Superior temporal gyrus (tissue), 1 donor: ENCODE measurements at regions not wholly inside any gene's neighbourhood (a gene's known extent, or its start where the extent isn't known, plus 50 kb on each side); places are given as distances from the start of the nearest gene placed in this dataset.
"Not testable (repeated sequence)": the region's sequence is repeated elsewhere in the genome, so short reads cannot be mapped to it uniquely, and the experiment has no call there.

ENCODE experiments used
- DNase-seq: peaks from one replicate; pipeline ENCODE4 v3.0.0-alpha.2; 2016; ENCODE audit errors: extremely low spot score

DNA sequence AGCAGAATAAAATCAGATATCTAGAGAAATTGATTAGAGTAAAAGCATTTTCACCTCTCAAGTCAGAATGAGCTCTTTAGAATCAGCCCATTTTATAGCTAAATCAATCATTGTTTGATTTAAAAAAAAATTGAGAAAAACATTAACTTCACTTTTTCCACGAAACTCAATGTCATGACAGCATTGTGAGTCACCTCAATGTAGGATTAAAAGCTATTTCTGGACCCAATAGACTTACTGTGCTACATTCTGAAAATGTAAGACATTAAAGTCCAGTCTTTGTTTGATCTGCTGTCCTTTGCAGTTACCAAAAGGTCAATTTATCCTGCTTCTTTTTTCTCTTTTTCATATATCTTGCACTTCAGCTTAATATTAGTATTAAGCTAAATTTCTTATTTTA, 519.4 kb upstream of the ZNF337 start:
- DNase-seq = no peak

DNA sequence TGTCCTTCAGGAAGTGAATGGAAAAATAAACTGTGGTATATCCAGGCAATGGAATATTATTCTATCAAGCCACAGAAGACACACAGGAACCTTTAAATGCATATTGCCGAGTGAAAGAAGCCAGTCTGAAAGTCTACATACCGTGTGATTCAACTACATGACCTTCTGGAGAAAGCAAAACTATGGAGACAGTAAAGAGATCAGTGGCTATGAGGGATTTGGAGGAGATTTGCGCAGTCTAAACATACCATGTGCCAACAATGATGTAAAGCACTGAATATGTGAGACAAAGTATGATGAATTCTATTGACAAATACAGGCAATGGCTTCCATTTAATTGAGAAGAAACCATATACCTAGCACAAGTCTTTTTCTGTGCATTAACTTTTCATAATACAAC, 518.3 kb upstream of the ZNF337 start:
- no peak for DNase-seq

DNA sequence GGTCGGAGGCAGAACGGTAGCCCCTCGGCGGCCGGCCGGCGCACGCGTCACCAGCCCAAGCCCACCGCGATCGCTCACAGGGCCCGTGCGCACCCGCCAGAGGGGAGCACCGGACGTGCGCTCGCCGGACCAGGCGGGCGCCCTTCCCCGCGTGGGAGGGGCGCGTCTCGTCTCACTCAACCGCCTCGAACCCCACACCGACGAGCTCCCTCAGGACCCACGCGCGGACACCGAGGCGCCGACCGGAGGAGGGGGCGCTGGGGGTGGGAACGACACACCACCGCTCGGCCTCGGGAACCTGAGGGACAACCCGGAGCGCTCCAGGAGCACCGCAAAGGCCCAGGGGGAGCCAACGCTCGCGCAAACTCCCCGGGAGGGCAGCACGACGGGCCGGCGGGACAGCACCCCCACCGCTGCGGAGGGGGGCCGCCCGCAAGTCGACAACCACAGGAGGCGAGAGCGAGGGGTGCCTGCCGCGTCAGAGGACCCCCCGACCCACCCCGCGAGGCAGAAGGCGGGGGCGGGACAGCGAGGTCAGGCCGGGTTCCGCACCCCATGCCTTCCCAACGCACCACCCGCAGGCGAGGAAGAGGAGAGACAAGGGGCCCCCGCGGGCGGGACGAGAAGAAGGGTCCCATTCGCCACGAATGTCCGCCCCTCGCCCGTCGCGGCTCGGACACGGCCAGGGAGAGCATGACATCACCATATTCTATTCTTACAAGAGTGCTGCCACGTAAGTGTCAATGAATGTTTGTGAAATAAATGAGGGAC, 512.7 kb upstream of the ZNF337 start:
- DNase-seq = no peak

DNA sequence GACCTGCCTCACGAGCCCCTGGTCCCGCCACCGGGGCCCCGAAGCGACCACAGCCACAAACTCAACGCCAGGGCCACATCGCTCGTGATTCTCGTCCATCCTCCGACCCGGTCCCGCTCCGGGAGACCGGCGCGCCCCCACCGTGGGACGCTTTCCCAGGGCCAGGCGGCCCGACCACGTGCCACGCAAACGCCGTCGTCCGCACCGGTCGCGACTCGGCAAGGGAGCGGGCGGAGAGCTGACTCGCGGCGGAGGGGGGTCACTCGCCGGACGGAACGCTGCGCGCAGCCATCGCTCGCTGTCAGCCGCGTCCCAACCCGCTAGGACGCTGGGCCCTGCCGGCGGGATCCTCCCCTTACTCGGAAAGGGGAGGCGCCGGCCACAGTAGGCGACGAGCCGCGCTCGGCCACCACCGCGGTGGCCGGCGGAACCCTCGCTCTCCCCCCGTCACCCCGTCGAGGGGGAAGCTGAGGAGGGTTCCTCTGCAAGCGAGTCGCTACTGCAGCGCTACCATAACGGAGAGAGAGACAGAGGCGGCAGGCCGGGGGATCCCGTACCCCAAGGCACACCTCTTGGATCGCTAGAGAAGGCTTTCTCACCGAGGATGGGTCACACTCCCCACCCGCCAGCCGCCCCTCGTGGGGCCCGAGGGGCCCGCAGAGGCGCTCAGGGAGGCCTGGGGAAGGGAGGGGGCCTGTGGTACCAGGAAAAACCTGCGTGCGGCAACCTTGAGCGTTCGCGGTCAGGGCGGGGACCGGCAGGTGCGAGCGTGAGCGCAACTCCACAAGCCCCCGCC, 511.8 kb upstream of the ZNF337 start:
- DNase-seq = no peak

DNA sequence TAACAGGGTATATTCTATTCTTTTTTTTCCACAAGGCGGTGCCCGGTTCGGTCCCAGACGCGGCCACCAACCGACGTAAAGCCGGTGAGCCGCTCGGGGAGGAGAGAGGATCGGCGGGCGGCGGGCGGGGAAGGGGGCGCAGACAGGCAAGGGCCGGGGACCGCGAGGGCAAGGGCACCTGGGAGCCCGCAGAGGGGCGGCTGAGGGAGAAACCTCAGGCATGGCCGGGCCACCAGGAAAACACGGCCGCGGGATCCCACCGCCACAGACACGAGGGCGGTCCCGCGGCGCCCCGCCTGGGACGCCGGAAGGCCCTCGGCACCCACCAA, 511.3 kb upstream of the ZNF337 start:
- DNase-seq = not testable (repeated sequence)

DNA sequence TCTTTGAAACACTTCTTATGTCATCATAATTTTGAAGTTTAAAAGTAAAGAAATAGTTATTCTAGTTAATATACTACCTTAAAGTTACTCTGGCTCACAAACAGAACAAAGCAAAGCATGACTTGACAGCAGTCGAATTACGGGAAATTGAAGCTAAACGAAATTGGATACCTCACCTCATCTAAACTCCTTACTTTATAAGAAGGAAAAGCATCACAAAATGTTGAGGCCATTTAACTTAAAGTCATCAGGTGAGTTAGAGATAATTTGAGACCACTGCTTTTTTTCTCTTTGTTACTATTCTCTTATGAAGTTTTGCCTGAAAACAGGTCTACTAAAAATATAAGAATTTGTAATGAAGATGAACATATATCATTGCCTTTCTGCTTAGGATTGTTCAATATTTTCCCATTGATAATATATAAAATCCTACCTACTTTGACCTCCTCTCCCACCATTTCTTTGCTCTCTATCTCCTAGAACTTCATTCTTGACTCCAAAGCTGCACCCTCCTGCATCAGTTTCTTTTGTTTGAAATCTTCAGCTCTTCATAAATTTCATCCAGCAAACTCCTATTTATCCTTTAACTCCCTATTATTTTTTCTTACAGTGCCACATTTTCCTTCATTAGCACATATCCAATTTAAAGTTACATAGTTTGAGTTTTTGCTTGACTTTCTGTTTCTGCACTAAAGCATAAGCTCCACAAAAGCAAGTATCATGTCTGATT, 510.7 kb upstream of the ZNF337 start:
- no peak for DNase-seq

DNA sequence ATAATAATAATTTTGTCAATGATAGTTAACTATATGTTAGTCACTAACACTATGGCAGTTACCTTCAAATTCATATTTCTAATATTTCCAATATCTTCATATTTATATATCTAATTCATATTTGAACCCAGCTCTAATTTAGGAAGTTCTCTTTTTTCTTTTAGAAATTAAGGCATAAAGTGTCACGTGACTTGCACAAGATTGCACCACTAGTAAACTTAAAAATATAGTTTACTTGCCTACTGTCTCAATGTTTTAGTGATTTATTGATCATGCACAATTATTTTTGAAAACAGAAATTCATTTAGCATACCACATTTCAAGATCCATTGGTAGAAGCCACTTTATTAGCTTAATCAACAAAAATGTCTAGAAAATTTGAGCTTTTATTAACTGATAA, 508.7 kb upstream of the ZNF337 start:
- DNase-seq = no peak

DNA sequence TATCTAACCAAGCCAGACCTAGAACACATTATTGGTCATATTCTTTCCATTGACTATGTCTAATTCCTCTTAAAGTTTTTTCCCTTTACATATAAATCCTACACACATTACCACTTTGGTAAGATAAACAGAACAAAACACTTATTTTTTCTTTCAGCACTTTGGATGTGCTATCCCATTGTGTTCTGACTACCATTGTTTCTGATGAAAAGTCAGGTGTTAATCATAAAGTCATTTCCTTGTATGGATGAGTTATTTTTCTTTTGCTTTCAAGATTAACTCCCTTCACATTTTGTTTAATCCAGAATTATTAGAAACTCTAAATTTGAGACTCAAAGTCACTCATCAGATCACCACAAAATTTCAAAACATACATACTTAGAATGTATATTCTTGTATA, 504.4 kb upstream of the ZNF337 start:
- DNase-seq = not testable (repeated sequence)

DNA sequence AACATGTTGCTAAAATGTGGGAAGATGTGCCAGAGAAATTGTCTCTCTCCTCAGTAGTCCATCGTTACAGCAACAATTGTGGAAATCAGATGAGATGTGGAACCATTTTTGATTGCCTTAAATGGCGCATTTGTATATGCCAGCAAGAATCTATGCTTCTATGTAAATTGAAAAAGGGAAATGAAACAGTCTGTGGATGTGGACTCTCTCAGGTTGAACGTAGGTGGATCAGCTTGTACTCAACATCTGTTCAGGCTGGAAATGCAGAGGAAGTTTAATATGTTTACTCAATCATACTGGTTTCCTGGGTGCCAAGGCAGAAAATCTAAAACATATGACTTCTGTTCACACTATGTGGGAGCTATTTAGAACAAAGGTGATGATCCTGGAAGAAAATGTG, 490.7 kb upstream of the ZNF337 start:
- not testable (repeated sequence) for DNase-seq

DNA sequence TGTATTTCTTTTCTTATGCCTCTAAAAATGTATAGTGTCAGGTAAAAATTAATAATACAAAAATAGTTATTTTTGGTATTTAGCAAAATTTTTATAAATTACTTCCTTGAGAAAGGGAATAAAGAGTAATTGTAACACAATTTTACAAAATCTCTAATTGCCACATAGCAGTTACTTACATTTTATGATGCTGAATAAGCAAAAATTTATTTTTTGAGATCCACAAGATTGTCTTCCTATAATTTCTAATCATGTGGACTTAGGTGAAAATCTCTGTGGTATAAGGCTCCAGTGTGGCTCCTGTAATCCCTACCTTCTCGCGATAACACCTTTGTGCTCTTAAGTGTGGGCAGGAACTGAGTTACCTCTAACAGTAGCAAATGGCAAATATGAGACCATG, 487.1 kb upstream of the ZNF337 start:
- DNase-seq = not testable (repeated sequence)

DNA sequence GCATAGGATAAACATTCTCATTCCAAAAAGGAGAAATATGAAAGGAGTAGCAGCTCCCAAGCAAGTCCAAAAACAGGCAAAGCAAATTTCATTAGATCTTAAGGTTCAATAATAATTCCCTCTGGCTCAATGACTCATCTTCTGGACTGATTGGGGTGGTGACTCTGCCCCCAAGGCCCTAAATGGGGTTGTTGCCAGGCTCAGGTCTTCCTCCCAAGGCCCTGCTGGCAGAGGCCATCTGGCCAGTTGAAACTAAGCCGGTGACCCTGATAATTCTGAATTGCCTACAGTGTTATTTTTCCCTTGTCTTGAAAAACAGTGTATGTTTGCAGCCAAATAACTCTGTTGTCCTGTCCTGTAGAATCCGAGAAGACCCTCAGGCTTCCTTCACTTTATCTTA, 484.7 kb upstream of the ZNF337 start:
- not testable (repeated sequence) for DNase-seq

DNA sequence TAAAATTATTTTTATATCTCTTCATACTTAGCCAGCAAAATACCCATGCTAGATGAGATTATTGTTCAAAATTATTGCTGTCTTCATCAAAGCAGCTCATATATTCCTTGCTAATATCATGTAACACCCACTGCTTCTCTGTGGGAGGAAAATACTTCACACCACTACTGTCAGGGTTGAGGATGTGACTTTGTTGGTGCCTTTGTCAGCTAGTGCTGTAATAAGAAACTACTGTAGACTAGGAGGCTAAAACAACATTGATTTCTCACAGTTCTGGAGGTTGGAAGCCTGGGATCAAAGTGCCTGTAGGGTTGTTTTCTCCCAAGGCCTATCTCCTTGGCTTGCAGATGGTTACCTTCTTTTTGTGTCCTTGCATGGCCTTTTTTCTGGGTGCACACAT, 475.2 kb upstream of the ZNF337 start:
- DNase-seq = not testable (repeated sequence)

DNA sequence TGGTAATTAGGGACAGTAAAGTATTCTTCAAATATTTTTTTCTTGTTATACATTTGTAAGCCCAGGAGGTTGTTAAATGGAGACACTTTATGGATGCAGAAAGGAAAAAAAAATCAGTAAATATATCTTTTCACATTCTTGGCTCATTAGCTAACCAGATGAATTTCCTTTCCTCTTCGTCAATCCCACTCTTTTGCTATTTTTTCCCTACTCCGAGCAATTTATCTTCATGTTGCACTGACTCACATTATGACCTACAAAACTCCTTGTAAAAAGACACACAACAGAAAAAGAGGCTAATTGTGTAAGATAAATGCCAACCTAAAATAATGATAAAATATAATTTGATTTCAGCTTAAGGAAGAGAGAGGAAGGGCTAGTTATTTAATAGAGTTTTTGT, 472.9 kb upstream of the ZNF337 start:
- DNase-seq = no peak

DNA sequence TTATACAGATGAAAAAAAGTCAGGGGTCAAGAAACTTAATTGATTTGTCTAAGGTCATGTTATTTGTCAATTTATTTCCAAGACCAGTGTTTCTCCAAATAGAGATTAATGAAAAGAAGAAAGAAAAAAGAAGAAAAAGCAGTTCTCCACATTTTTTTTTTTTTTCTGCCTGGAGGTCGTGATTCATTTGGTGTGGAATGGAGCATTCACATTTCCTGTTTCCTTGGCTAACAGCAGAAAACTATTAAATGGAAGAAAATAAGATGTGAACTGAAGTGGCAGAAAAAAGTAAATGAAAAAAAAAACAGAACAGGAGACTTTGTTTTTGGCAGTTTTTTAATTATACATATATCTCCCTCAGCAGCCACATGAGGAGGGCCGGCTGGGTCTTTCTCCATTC, 470.8 kb upstream of the ZNF337 start:
- DNase-seq = no peak

DNA sequence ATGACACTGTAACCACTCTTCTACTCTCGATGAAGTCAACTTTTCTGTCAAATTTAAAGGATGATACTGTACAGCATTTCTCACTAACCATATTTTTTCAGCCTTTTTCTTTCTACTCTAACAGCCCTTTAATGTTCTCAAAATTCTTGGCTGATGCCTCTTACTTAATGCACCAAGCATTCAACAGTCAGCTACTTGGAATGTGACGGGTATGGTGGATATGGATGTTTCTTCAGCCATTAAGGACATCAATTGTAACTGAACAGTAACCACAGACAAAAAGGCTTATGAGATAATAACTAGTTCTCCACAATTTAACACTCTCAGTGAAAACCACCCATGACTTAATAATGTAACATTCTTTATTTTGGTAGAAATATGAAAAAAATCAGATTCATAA, 467.2 kb upstream of the ZNF337 start:
- DNase-seq = no peak

DNA sequence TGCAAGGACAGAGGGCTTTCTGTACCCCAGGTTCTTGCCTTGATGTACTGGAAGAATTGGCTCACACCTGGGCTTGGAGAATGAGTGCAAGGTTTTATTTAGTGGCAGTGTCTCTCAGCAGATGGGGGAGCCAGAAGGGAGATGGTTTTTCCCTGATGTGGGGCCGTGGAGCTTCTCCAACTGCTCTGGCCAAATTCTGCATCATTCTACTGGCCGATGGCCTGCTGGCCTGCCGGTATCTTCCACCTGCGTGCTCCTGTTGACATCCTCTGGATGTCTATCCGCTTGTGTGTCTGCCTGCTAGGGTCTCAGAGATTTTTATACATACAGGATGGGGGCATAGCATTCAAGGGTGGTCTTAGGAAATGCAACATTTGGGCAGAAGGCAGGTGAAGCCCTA, 466.5 kb upstream of the ZNF337 start:
- DNase-seq = not testable (repeated sequence)

DNA sequence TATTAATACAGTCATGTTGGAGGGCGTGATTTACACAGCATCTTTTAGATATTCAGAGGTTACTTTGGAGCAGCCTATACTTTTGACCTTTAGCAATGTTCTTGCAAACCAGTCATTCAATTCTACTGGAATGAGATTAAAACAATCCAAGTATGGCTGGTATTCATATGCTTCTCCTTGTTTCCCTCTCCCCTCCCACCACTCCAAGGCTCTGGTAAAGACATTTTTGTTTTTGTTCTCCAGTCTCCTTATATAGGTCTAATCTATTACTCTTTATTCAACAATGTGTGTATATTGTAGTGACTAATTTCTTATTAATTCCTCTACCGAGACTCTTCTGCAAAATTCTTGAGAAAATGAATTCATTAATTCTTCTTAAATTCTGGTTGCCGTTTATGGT, 465.1 kb upstream of the ZNF337 start:
- not testable (repeated sequence) for DNase-seq

DNA sequence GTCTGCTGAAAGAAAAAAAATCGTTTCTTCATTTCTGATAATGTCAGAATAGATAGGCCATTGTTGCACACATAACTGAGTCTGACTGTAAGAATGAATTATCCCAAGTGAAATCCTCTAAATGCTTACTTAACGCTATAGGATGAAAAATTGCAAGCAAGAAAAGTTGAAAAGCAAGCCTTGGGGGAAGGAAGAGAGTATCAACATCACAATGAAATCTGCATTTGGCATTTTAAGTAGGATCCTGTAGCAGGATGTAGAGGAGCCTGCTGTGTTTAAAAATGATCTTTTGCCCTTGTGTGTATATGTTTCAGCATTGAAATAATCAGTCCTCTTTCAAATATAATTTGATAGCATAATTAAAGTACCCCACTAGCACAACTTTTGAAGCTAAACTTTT, 464.3 kb upstream of the ZNF337 start:
- not testable (repeated sequence) for DNase-seq

DNA sequence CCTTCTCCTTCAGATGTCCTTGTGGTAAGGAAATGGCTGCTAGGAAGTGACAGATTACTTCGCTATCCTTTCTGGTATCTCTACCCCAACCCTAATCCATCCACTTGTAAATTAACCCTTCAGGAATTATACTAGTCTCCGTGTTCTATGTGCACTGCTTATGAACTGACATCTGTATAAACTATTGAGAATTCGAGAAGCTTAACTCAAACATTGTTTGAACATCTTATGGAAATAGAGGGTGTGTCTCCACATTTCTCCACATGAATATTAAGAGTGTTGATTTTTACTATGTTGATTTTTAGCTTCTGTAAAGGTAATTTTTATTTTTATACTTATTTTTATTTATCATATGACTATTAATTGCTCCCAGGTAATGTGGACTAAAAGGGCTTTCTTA, 457.6 kb upstream of the ZNF337 start:
- DNase-seq = no peak

DNA sequence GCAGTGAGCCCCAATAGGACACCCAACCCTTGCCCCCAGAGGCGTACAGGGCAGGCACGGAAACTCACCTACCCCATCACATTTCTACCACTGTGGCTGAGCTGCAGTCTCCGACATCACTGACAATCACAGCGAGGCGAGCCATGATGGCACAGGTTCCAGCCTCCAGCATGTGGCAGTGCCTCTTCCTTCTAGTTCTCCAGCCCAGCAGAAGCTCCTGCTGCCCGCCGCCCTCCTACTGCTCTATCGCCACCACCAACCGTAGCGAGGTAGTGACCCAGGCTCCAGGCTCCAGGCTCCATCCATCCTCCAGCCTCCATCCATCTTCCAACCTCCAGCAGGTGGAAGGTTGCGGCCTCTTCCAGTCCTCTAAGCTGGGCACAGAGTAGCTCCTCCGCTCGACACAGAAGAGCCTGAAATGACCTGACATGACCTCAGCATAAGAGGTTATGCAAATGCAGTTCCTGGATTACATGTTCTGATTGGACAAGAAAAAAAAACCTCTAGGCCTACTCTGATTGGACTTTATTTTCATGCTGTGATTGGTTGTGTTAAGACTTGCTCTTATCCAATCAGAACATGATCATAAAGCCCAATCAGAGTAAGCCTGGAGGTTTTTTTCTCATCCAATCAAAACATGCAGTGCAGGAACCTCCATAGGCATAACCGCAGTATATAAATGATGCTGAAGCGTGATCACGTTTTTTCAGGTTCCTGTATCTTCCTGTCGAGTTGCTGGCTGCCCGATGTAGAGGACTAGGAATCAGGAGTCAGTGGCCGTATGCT, 438.9 kb upstream of the ZNF337 start:
- no peak for DNase-seq

DNA sequence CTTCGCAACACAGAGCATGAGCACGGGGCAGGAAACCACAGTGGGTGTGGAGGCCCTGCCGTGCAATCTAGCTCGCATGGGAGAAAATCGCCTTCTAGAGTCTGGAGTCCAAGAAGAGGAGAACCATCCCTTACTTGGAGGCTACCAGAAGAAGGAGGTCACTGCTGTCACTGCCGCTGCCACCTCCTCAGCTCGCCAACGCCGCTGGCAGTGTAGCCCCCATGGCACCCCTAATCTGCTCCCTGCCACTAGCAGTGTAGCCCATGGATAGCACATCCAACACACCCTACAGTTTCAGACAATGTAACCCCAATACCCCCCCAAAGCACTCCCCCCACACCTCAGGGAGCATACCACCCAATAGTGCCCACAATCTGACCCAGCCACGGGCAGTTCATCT, 438.0 kb upstream of the ZNF337 start:
- DNase-seq = no peak

DNA sequence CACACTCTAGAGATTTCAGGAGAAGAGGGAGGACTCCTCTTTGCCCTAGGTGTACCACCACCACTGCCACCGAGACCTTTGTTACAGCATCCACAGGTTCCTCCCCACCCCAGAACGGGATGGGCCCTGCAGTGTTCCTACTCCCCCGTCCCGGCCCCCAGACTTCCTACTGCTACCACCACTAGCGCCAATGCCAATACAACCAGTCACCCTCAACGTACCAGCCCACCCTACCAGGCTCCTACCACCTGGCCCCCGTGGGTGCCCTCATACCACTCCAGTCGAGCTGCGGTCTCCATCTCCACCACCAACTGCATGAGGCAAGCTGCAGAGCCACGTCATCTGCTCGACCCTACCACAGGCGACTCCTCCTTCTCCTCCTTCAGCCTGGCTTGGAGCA, 437.1 kb upstream of the ZNF337 start:
- not testable (repeated sequence) for DNase-seq
